C4-2B (cell line): ENCODE measurements at regions not wholly inside any gene's neighbourhood (a gene's known extent, or its start where the extent isn't known, plus 50 kb on each side); places are given as distances from the start of the nearest gene placed in this dataset.

Experiments
- H3K27ac ChIP-seq: fragments of 450-650 bp; 2 replicates; pipeline ENCODE4 v1.5.1; 2017
- ZFX ChIP-seq: fragments of 450-650 bp; IDR thresholded peaks from 2 replicates; pipeline ENCODE4 v1.6.1; 2017
- TF ChIP-seq, protein P1 (sequence below): fragments of 450-650 bp; conservative IDR thresholded peaks from 2 replicates; pipeline ENCODE4 v1.5.1; 2017; ENCODE audit warnings: mild to moderate bottlenecking

- H3K27ac ChIP-seq, result no peak overlapping the region
- TF ChIP-seq, protein P1, sequence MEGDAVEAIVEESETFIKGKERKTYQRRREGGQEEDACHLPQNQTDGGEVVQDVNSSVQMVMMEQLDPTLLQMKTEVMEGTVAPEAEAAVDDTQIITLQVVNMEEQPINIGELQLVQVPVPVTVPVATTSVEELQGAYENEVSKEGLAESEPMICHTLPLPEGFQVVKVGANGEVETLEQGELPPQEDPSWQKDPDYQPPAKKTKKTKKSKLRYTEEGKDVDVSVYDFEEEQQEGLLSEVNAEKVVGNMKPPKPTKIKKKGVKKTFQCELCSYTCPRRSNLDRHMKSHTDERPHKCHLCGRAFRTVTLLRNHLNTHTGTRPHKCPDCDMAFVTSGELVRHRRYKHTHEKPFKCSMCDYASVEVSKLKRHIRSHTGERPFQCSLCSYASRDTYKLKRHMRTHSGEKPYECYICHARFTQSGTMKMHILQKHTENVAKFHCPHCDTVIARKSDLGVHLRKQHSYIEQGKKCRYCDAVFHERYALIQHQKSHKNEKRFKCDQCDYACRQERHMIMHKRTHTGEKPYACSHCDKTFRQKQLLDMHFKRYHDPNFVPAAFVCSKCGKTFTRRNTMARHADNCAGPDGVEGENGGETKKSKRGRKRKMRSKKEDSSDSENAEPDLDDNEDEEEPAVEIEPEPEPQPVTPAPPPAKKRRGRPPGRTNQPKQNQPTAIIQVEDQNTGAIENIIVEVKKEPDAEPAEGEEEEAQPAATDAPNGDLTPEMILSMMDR, result no peak
- no peak for TF ChIP-seq ZFX
Observed at GRCh38 chr3:61444782-61445181, 116.6 kb upstream of the PTPRG start.

GRCh38 chr3:61445924-61446323 is 115.4 kb upstream of the PTPRG start:
- no peak for TF ChIP-seq ZFX
- TF ChIP-seq, protein P1, result no peak
- no peak overlapping the region for H3K27ac ChIP-seq

- TF ChIP-seq, protein P1, result no peak
- no peak for TF ChIP-seq ZFX
- no peak overlapping the region for H3K27ac ChIP-seq
Observed at GRCh38 chr3:61446341-61446740, 115.0 kb upstream of the PTPRG start.

- TF ChIP-seq, protein P1, result no peak
- no peak for TF ChIP-seq ZFX
- no peak overlapping the region; the same call in 1 of the 2 replicates for H3K27ac ChIP-seq
Observed at GRCh38 chr3:61448378-61448777, 113.0 kb upstream of the PTPRG start.

DNA sequence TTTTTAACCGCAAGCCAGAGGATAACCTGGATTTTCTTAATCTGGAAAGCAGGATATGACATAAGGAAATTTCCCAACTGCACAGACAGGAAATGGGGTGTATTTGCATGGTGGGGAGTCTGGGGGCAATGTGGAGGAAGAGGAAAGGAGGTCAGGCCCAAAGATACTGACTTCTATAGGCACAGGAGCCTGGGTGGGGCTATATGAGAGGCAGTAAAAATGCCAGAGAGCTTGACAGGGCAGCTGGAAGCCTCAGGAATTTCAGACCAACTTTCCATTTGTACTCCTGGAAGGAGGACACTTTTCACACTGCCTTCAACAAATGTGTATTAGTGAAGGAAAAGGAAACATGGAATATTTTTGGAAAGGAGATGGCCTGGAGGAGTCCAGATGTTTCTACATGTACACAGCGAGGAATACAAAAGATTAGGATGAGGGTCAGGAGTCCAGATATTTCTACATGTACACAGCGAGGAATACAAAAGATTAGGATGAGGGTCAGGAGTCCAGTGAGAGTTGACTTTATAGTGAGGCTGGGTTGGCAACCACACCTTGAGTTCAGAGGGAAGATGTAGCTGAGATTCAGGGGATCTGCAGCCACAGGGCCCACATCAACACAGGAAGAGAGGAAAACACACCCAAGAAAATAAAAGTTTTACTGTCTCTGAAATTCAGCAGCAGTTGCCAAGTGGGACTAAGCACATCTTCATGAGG is 111.9 kb upstream of the PTPRG start:
- H3K27ac ChIP-seq, result no peak overlapping the region
- no peak for TF ChIP-seq ZFX
- TF ChIP-seq, protein P1, result no peak

GRCh38 chr3:61450866-61451265 is 110.5 kb upstream of the PTPRG start:
- TF ChIP-seq, protein P1, result no peak
- no peak for TF ChIP-seq ZFX
- H3K27ac ChIP-seq, result no peak overlapping the region

GRCh38 chr3:61451841-61452240 is 109.5 kb upstream of the PTPRG start:
- TF ChIP-seq, protein P1, result no peak

More at GRCh38 chr3:61451841-61452240, 109.5 kb upstream of the PTPRG start:
- no peak overlapping the region for H3K27ac ChIP-seq
